GM12878 (cell line): ENCODE measurements at regions not wholly inside any gene's neighbourhood (a gene's known extent, or its start where the extent isn't known, plus 50 kb on each side); places are given as distances from the start of the nearest gene placed in this dataset.

Source experiments
- ATAC-seq: fragments of 200-7000 bp; cut with Tn5 transposase; 3 replicates; pipeline ENCODE4 v1.9.1; 2020; ENCODE audit warnings: mild to moderate bottlenecking, moderate library complexity
- BruUV-seq: library from RNA; stranded (reverse); fragments of 400-500 nt; replicated peaks from 2 replicates; lab custom pipeline; 2021; lab: Mats Ljungman, UMichigan
- CTCF ChIA-PET: fragments of 300-600 bp; sonication (Branson Sonifier 250); formaldehyde crosslinking; extraction: SDS; loops from one replicate; lab custom pipeline; 2021; ENCODE audit warnings: inconsistent platforms; lab: Yijun Ruan, JAX
- POLR2A ChIA-PET: fragments of 350-600 bp; formaldehyde crosslinking; extraction: SDS; loops from one replicate; lab custom pipeline; 2021; ENCODE audit warnings: inconsistent platforms; lab: Charles Lee
- RAD21 ChIA-PET: fragments of 300-600 bp; sonication (Branson Sonifier 250); formaldehyde crosslinking; loops from one replicate; lab custom pipeline; 2023; ENCODE audit warnings: antibody characterized with exemption; ENCODE audit not compliant: unreplicated experiment; lab: Charles Lee
- SMC1A ChIA-PET: fragments of 300-600 bp; sonication (Branson Sonifier 250); formaldehyde crosslinking; loops from one replicate; lab custom pipeline; 2023; ENCODE audit not compliant: unreplicated experiment, uncharacterized antibody; lab: Charles Lee
- DNase-seq: peaks from one replicate; pipeline ENCODE4 v3.0.0-alpha.2; 2011; ENCODE audit warnings: low read depth, low spot score
- FAIRE-seq: peaks from 3 replicates; lab custom pipeline; 2011; peaks lifted over from hg19 to GRCh38; lab: Jason Lieb, UNC
- H2AFZ ChIP-seq: 2 replicates; pipeline ENCODE4 v1.6.0; 2011; ENCODE audit warnings: low read depth, low read length, control low read depth; ENCODE audit not compliant: control insufficient read depth
- H3K27ac ChIP-seq: 2 replicates; pipeline ENCODE4 v1.5.1; 2011; ENCODE audit warnings: control low read depth; ENCODE audit not compliant: control insufficient read depth, insufficient read depth
- H3K27me3 ChIP-seq, 2 experiments: replicated peaks in 1 of 2; 2 replicates each; pipeline versions ENCODE4 v1.6.0 to v1.6.1; 2011; ENCODE audit warnings: low read length in 1 of 2; ENCODE audit not compliant: control insufficient read depth in 2 of 2, insufficient read depth in 2 of 2
- H3K36me3 ChIP-seq, 2 experiments: 2 replicates each; pipeline ENCODE4 v1.5.1; 2011; ENCODE audit warnings: low read length in 1 of 2; ENCODE audit not compliant: control insufficient read depth in 2 of 2, insufficient read depth in 2 of 2
- H3K4me1 ChIP-seq: 2 replicates; pipeline ENCODE4 v1.6.1; 2011; ENCODE audit warnings: mild to moderate bottlenecking, low read length, moderate library complexity, mixed read lengths; ENCODE audit not compliant: control insufficient read depth, insufficient read depth
- H3K4me2 ChIP-seq: 2 replicates; pipeline ENCODE4 v1.6.0; 2011; ENCODE audit warnings: control low read depth; ENCODE audit not compliant: control insufficient read depth, insufficient read depth
- H3K4me3 ChIP-seq: fragments of 200-600 bp; sonication (generic); 2 replicates; pipeline ENCODE4 v1.5.1; 2016
- H3K79me2 ChIP-seq: 2 replicates; pipeline ENCODE4 v1.6.0; 2011; ENCODE audit warnings: low read length; ENCODE audit not compliant: control insufficient read depth, insufficient read depth
- H3K9ac ChIP-seq: 2 replicates; pipeline ENCODE4 v1.8.0; 2011; ENCODE audit warnings: low read length, control low read depth, mixed read lengths; ENCODE audit not compliant: control insufficient read depth, insufficient read depth
- H3K9me3 ChIP-seq: replicated peaks from 3 replicates; pipeline ENCODE4 v1.5.1; 2011; ENCODE audit warnings: mild to moderate bottlenecking, low read length; ENCODE audit not compliant: control insufficient read depth, insufficient read depth
- H4K20me1 ChIP-seq: 2 replicates; pipeline ENCODE4 v1.6.0; 2011; ENCODE audit not compliant: control insufficient read depth, insufficient read depth
- BCL11A ChIP-seq: IDR thresholded peaks from 2 replicates; pipeline ENCODE4 v1.6.1; 2011; ENCODE audit warnings: low read depth, low read length
- CBFB ChIP-seq: IDR thresholded peaks from 2 replicates; pipeline ENCODE4 v1.6.1; 2016; ENCODE audit warnings: antibody characterized with exemption, low read depth
- IKZF2 ChIP-seq, 2 experiments: fragments of 450-650 bp; IDR thresholded peaks; 2 replicates each; pipeline ENCODE4 v1.6.1; 2017; ENCODE audit warnings: mild to moderate bottlenecking in 2 of 2, moderate library complexity in 2 of 2
- PRDM15 ChIP-seq: fragments of 450-650 bp; formaldehyde crosslinking; IDR thresholded peaks from 2 replicates; pipeline ENCODE4 v1.4.0; 2020; ENCODE audit warnings: mild to moderate bottlenecking, moderate library complexity
- RELA ChIP-seq: fragments of 450-650 bp; IDR thresholded peaks from 2 replicates; pipeline ENCODE4 v1.8.0; 2014; ENCODE audit warnings: borderline replicate concordance; ENCODE audit not compliant: partially characterized antibody
- TCF3 ChIP-seq: IDR thresholded peaks from 2 replicates; pipeline ENCODE4 v1.6.1; 2012; ENCODE audit warnings: low read depth, mild to moderate bottlenecking, low read length, borderline replicate concordance; ENCODE audit not compliant: insufficient read depth
- ZBTB40 ChIP-seq: fragments of 450-650 bp; IDR thresholded peaks from 2 replicates; pipeline ENCODE4 v1.6.1; 2016; ENCODE audit warnings: mild to moderate bottlenecking, moderate library complexity, borderline replicate concordance
- ZNF274 ChIP-seq: IDR thresholded peaks from one replicate; pipeline ENCODE4 v1.8.0; 2011; ENCODE audit not compliant: insufficient read length, insufficient read depth
- ZNF384 ChIP-seq: IDR thresholded peaks from 2 replicates; pipeline ENCODE4 v1.6.1; 2012; ENCODE audit warnings: low read depth, mild to moderate bottlenecking, low read length, improper control_type of control experiment, borderline replicate concordance
- WGBS: methylation state at CpG from one replicate; pipeline ENCODE4 v1.1.6; 2016; ENCODE audit warnings: low lambda C conversion rate; ENCODE audit not compliant: insufficient replicate concordance, insufficient coverage; ENCODE audit errors: missing lambda C conversion rate; 5-methylcytosine and 5-hydroxymethylcytosine counted together
- in situ Hi-C: fragments of 300-500 bp; cut with MboI; formaldehyde crosslinking; loops from 9 replicates; pipeline ENCODE4 v1.14.3; 2018; ENCODE audit warnings: mixed read lengths
- intact Hi-C: fragments of 100-400 bp; cut with micrococcal nuclease; formaldehyde crosslinking; loops from one replicate; pipeline ENCODE4 v1.14.2; 2022; ENCODE audit not compliant: unreplicated experiment

DNA sequence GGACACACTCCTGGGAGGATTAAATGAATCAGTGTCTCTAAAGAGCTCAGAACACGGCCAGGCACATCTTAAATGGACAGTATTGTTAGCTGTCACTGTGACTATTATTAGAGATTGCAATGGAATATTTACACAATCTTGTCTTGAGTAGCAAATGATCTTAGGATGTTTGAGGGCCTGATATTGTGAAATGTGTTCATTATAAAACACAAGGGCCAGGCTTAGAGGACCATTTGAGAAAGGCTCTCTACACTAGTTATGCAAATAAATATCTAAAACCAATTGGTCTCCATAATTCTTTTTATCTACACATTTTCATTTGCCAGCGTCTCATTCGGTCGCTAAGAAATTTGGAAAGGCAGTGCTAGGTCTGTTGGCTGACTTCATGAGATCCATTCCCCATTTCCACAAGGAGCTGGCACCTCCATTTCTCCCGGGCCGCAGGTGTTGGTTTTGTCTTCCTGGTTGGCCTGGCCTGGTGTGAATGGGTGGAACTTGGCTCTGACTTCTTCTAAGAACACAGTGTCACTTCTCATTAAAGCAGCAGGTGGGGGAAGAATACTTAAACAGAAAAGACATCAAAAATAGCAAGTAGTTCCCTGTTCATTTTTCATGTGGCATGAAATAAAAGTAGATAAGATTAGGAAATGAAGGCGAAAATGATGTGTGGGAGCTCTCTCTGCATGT lies 56.0 kb upstream of the PLXNA2 start:
- in situ Hi-C loops: no loop called here
- no peaks in the 10 kb centered on the region; a peak in 2 of 4 replicates for H3K27me3 ChIP-seq
- FAIRE-seq (no peak), DNase-seq (no peak), ATAC-seq (no peak)
- no peak overlapping the region for H3K4me2 ChIP-seq
- intact Hi-C loops: no loop called here
- no peaks in the 10 kb centered on the region for H3K79me2 ChIP-seq
- H3K4me3 ChIP-seq: no peak overlapping the region
- H3K9ac ChIP-seq: no peak overlapping the region
- WGBS: 41% methylated on average over 7 of the region's 7 CpGs
- CTCF ChIA-PET: interaction anchor here (0.7 kb wide), 1 partner anchor 1005 kb away, joined by 3 read pairs; no protein-coding TSS in a partner anchor
- H4K20me1 ChIP-seq: no peaks in the 10 kb centered on the region
- no peak overlapping the region for H3K27ac ChIP-seq
- no TSS peak for BruUV-seq
- H3K4me1 ChIP-seq: no peaks in the 10 kb centered on the region
- H3K36me3 ChIP-seq: no peaks in the 10 kb centered on the region
- no peaks in the 10 kb centered on the region for H3K9me3 ChIP-seq
- no peak for TF ChIP-seq ZNF274
- no peak for TF ChIP-seq TCF3
- no peak for TF ChIP-seq ZNF384
- no peak for TF ChIP-seq RELA
- RAD21 ChIA-PET: no interaction called here
- POLR2A ChIA-PET: no interaction called here
- H2AFZ ChIP-seq: no peak overlapping the region
- SMC1A ChIA-PET: interaction anchor here (0.7 kb wide), 1 partner anchor 13 kb away, joined by 3 read pairs; no protein-coding TSS in a partner anchor

DNA sequence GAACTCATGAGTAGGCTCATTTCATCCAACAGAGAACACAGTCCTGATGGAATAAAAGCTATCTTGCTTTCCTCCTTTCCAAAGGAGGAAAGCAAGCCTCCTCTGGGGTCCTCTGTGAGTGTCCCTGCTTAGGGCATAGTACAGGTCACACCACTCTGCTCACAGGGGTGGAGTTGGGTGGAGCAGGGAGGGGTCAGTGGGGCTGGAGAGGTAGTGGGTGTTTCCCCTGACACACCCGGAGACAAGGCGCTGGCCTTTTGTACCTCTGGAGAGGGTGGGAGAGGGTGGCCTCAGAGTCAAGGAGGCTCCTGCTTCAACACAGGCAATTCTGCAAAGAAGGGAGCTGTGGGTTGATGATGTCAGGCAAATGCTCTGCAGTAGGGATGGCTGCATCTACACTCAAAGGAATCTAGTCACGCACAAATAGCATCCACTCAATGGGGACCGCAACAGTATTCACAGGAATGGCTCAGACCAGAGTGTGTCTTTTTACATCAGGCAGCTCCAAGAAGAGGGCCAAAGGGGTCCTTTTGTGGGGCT lies 58.6 kb upstream of the PLXNA2 start:
- Histone ChIP-seq H3K79me2 (no peaks in the 10 kb centered on the region), H3K9ac (no peak overlapping the region), H3K4me2 (no peak overlapping the region), H3K4me3 (no peak overlapping the region), H2AFZ (no peak overlapping the region), H3K36me3 (no peaks in the 10 kb centered on the region), H3K4me1 (no peaks in the 10 kb centered on the region), H4K20me1 (no peaks in the 10 kb centered on the region), H3K9me3 (no peaks in the 10 kb centered on the region), H3K27me3 (no peaks in the 10 kb centered on the region; a peak in 2 of 4 replicates), H3K27ac (no peak overlapping the region)
- WGBS: 28% methylated on average over 4 of the region's 4 CpGs
- POLR2A ChIA-PET: no interaction called here
- SMC1A ChIA-PET: no interaction called here
- no TSS peak for BruUV-seq
- FAIRE-seq: no peak
- no peak for ATAC-seq
- no peak for DNase-seq
- intact Hi-C loops: no loop called here
- CTCF ChIA-PET: interaction anchor here (1.2 kb wide), 1 partner anchor 17 kb away, joined by 3 read pairs; no protein-coding TSS in a partner anchor
- RAD21 ChIA-PET: no interaction called here
- in situ Hi-C loops: no loop called here
- TF ChIP-seq IKZF2 (IDR thresholded peaks at IDR 0.05) (no peak), CBFB (no peak), BCL11A (no peak), ZBTB40 (no peak), PRDM15 (CRISPR knock-in tag) (no peak)
